A673 (cell line): ENCODE measurements at regions not wholly inside any gene's neighbourhood (a gene's known extent, or its start where the extent isn't known, plus 50 kb on each side); places are given as distances from the start of the nearest gene placed in this dataset.

Source experiments
- EZH2 ChIP-seq: fragments of 200-600 bp; sonication (generic); IDR thresholded peaks from 2 replicates; pipeline ENCODE4 v1.6.1; 2017; ENCODE audit warnings: borderline replicate concordance, low read depth, mild to moderate bottlenecking, mixed read lengths, antibody characterized with exemption, low read length; ENCODE audit not compliant: poor library complexity, severe bottlenecking
- TF ChIP-seq, protein P1 (sequence below): fragments of 300-800, 200-600 bp; sonication (generic); conservative IDR thresholded peaks from 2 replicates; pipeline ENCODE4 v1.5.1; 2017; ENCODE audit warnings: low read depth, mild to moderate bottlenecking, antibody characterized with exemption, low read length, moderate library complexity, mixed read lengths

GRCh38 chr5:9690751-9691150 lies 60.6 kb upstream of the TAS2R1 start:
- TF ChIP-seq, protein P1, sequence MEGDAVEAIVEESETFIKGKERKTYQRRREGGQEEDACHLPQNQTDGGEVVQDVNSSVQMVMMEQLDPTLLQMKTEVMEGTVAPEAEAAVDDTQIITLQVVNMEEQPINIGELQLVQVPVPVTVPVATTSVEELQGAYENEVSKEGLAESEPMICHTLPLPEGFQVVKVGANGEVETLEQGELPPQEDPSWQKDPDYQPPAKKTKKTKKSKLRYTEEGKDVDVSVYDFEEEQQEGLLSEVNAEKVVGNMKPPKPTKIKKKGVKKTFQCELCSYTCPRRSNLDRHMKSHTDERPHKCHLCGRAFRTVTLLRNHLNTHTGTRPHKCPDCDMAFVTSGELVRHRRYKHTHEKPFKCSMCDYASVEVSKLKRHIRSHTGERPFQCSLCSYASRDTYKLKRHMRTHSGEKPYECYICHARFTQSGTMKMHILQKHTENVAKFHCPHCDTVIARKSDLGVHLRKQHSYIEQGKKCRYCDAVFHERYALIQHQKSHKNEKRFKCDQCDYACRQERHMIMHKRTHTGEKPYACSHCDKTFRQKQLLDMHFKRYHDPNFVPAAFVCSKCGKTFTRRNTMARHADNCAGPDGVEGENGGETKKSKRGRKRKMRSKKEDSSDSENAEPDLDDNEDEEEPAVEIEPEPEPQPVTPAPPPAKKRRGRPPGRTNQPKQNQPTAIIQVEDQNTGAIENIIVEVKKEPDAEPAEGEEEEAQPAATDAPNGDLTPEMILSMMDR: no peak
- TF ChIP-seq EZH2: no peak
